Cardiac muscle cell (in vitro differentiated cells and primary cell): ENCODE measurements at regions not wholly inside any gene's neighbourhood (a gene's known extent, or its start where the extent isn't known, plus 50 kb on each side); places are given as distances from the start of the nearest gene placed in this dataset.
"Not testable (repeated sequence)": the region's sequence is repeated elsewhere in the genome, so short reads cannot be mapped to it uniquely, and the experiment has no call there.

Experiments used
- DNase-seq, 2 donors: peaks; one replicate each; pipeline versions ENCODE4 v3.0.0 to v3.0.0-alpha.2; 2010 to 2017; ENCODE audit warnings: low read depth in 1 of 2, low spot score in 1 of 2
- H3K27ac ChIP-seq: fragments of 200-600 bp; sonication (generic); 2 replicates; pipeline ENCODE4 v1.5.1; 2016
- H3K27me3 ChIP-seq: fragments of 200-600 bp; sonication (generic); 2 replicates; pipeline ENCODE4 v1.6.0; 2016; ENCODE audit warnings: control low read depth
- H3K36me3 ChIP-seq: fragments of 200-600 bp; sonication (generic); 2 replicates; pipeline ENCODE4 v1.5.1; 2016; ENCODE audit warnings: control low read depth
- H3K4me1 ChIP-seq: fragments of 200-600 bp; sonication (generic); 2 replicates; pipeline ENCODE4 v1.8.1; 2017; ENCODE audit warnings: low read depth, mild to moderate bottlenecking, mixed run types
- H3K4me3 ChIP-seq: fragments of 200-600 bp; sonication (generic); 2 replicates; pipeline ENCODE4 v1.5.1; 2016; ENCODE audit warnings: mild to moderate bottlenecking
- H3K9me3 ChIP-seq: fragments of 200-600 bp; sonication (generic); 2 replicates; pipeline ENCODE4 v1.5.1; 2017; ENCODE audit warnings: low read depth, mild to moderate bottlenecking, control low read depth
- TF ChIP-seq, protein P1 (sequence below): IDR thresholded peaks from 2 replicates; pipeline ENCODE4 v1.5.1; 2012; ENCODE audit warnings: low read depth, mild to moderate bottlenecking, low read length

DNA sequence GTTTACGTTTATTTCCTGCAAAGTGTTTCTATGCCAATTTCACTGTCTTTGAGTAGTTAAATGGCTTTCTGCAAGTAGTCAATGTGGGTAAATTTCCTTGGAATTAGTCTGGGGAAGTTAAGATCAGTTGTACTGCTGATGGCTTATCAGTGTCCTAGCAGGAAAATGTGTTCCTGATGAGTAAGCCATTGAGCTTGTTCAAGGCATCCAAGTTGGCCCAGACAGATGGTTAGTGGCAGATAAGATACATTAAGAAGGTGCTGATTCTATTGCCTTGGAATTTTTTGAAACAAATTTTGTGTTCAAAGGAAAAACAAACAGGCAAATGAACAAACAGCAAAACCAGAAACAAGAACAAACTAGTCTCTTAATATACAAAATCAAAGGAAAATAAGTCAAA is 258.4 kb downstream of the MAP2K6 start:
- no peak overlapping the region for H3K4me3 ChIP-seq
- peak in 1 of 2 donors; percentile 61 for DNase-seq
- H3K36me3 ChIP-seq, result no peaks in the 10 kb centered on the region
- H3K27ac ChIP-seq, result no peak overlapping the region
- TF ChIP-seq, protein P1, sequence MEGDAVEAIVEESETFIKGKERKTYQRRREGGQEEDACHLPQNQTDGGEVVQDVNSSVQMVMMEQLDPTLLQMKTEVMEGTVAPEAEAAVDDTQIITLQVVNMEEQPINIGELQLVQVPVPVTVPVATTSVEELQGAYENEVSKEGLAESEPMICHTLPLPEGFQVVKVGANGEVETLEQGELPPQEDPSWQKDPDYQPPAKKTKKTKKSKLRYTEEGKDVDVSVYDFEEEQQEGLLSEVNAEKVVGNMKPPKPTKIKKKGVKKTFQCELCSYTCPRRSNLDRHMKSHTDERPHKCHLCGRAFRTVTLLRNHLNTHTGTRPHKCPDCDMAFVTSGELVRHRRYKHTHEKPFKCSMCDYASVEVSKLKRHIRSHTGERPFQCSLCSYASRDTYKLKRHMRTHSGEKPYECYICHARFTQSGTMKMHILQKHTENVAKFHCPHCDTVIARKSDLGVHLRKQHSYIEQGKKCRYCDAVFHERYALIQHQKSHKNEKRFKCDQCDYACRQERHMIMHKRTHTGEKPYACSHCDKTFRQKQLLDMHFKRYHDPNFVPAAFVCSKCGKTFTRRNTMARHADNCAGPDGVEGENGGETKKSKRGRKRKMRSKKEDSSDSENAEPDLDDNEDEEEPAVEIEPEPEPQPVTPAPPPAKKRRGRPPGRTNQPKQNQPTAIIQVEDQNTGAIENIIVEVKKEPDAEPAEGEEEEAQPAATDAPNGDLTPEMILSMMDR, result no peak
- no peaks in the 10 kb centered on the region for H3K4me1 ChIP-seq
- H3K27me3 ChIP-seq, result no peaks in the 10 kb centered on the region
- H3K9me3 ChIP-seq, result no peaks in the 10 kb centered on the region

DNA sequence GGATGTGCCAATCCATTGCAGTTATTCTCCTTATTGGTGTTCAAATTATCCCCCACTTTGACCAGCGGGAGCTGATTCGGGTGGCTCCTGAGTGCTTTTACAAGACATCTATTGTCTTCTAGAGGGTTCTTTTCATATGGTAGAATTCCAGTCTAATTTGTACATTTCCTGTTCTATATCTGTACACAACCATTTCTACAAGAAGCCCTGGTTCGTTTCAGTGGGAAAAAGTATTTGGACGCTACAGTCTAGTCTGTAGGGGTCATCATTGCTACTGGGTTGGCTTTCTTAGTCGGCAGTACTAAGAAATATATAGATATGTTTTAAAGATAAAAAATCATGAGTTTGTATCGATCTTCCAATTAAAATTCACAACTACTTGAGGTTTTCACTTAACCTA is 262.6 kb downstream of the MAP2K6 start:
- Histone ChIP-seq H3K4me3 (no peak overlapping the region), H3K9me3 (no peaks in the 10 kb centered on the region), H3K27ac (no peak overlapping the region), H3K36me3 (no peaks in the 10 kb centered on the region), H3K27me3 (no peaks in the 10 kb centered on the region), H3K4me1 (no peaks in the 10 kb centered on the region)
- TF ChIP-seq, protein P1, result no peak
- DNase-seq, result no peak

DNA sequence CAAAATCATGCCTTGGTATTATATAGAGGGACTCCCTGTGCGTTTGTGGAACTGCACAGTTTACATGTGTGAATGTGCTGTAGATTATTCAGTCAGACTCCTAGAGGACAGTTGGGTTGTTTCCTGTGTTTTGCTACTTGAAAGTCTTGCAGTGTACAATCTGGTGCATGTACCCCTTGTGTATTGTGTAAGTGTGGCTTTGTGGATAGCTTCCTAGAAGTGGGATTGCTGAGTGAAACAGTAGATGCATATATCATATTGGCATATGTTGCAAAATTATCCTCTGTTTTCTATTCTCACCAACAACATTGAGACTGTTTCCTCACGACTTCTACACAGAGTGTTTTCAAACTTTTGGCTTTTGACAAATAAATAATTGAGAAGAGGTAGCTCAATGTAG is 263.7 kb downstream of the MAP2K6 start:
- H3K9me3 ChIP-seq, result no peaks in the 10 kb centered on the region
- no peaks in the 10 kb centered on the region for H3K4me1 ChIP-seq
- TF ChIP-seq, protein P1, result no peak
- H3K27ac ChIP-seq, result no peak overlapping the region
- H3K36me3 ChIP-seq, result no peaks in the 10 kb centered on the region
- no peak overlapping the region for H3K4me3 ChIP-seq
- H3K27me3 ChIP-seq, result no peaks in the 10 kb centered on the region
- no peak for DNase-seq

DNA sequence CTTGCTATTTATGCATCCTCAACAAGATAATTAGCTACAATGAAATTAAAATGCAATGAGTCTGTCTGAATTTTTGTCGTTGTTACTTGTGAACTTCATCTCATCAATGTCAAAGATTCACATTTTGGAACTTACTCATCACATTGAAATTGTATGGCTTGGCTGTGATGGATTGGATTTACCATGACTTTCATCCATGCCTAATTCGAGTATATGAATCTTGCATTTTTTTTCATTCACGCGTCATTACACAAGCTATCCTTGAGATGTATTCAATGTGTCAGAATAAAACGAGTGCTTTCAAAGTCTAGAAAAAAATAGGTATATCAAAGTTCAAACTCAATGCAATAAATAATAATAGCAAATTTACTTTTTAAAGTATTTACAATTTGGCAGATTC is 265.3 kb downstream of the MAP2K6 start:
- Histone ChIP-seq H3K9me3 (no peaks in the 10 kb centered on the region), H3K4me3 (no peak overlapping the region), H3K36me3 (no peaks in the 10 kb centered on the region), H3K4me1 (no peaks in the 10 kb centered on the region), H3K27ac (no peak overlapping the region), H3K27me3 (no peaks in the 10 kb centered on the region)
- TF ChIP-seq, protein P1, result no peak
- DNase-seq, result no peak

DNA sequence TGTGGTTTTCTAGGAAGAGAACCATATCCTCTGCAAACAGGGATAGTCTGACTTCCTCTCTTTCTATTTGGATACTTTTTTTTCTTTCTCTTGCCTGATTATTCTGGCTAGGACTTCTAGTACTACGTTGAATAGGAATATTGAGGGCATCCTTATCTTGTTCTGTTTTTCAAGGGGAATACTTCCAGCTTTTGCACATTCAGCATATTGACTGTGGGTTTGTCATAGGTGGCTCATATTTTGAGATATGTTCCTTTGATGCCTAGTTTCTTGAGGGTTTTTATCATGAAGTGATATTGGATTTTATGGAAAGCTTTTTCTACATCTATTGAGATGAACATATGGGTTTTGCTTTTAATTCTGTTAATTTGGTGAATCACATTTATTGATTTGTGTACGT is 269.8 kb downstream of the MAP2K6 start:
- Histone ChIP-seq H3K36me3 (no peaks in the 10 kb centered on the region), H3K9me3 (no peaks in the 10 kb centered on the region), H3K4me1 (no peaks in the 10 kb centered on the region), H3K4me3 (no peak overlapping the region), H3K27me3 (no peaks in the 10 kb centered on the region), H3K27ac (no peak overlapping the region)
- no peak for DNase-seq
- TF ChIP-seq, protein P1, result no peak

DNA sequence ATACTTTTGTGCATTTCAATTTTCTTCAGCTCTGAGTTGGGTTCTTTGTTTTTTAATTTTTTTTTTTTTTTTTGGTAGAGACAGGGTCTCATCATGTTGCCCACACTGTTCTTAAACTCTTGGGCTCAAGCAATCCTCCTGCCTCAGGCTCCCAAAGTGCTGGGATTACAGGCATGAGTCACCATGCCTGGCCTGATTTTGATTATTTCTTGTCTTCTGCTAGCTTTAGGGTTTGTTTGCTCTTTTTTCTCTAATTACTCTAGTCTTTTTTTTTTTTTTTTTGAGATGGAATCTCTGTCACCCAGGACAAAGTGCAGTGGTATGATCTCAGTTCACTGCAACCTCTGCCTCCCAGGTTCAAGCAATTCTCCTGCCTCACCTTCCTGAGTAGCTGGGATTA is 270.7 kb downstream of the MAP2K6 start:
- not testable (repeated sequence) for H3K4me3 ChIP-seq, H3K27ac ChIP-seq, H3K4me1 ChIP-seq, H3K36me3 ChIP-seq, H3K9me3 ChIP-seq, H3K27me3 ChIP-seq, DNase-seq
